SK-N-SH treated with all-trans-retinoic acid at 6 μM for 48 hours (cell line): ENCODE measurements at regions not wholly inside any gene's neighbourhood (a gene's known extent, or its start where the extent isn't known, plus 50 kb on each side); places are given as distances from the start of the nearest gene placed in this dataset.

Source experiments
- ESRRG ChIP-seq: fragments of 250-450 bp; sonication (Bioruptor Pico); IDR thresholded peaks from 2 replicates; pipeline ENCODE4 v1.6.1; 2021; ENCODE audit warnings: mild to moderate bottlenecking
- ISL1 ChIP-seq: fragments of 250-450 bp; sonication (Bioruptor Pico); IDR thresholded peaks from 2 replicates; pipeline ENCODE4 v2.1.2; 2022; ENCODE audit warnings: mild to moderate bottlenecking, moderate library complexity
- PATZ1 ChIP-seq: fragments of 250-450 bp; sonication (Bioruptor Pico); IDR thresholded peaks from 2 replicates; pipeline ENCODE4 v1.8.0; 2020; ENCODE audit warnings: mild to moderate bottlenecking, moderate library complexity, borderline replicate concordance
- ZC3H10 ChIP-seq: fragments of 250-450 bp; sonication (Bioruptor Pico); IDR thresholded peaks from 2 replicates; pipeline ENCODE4 v1.5.1; 2021; ENCODE audit warnings: mild to moderate bottlenecking, moderate library complexity
- ZFP3 ChIP-seq: fragments of 250-450 bp; sonication (Bioruptor Pico); IDR thresholded peaks from 2 replicates; pipeline ENCODE4 v1.5.0; 2020; ENCODE audit warnings: mild to moderate bottlenecking, moderate library complexity

GRCh38 chr21:27017246-27017645, 50.4 kb upstream of the ADAMTS5 start (continued):
- TF ChIP-seq PATZ1 (CRISPR knock-in tag) = no peak
- TF ChIP-seq ISL1 (CRISPR knock-in tag) = no peak
- no peak for TF ChIP-seq ZC3H10 (CRISPR knock-in tag)
- TF ChIP-seq ZFP3 (CRISPR knock-in tag) = no peak
- TF ChIP-seq ESRRG (CRISPR knock-in tag) = no peak
